ENCODE measurements at regions not wholly inside any gene's neighbourhood (a gene's known extent, or its start where the extent isn't known, plus 50 kb on each side); places are given as distances from the start of the nearest gene placed in this dataset.

GRCh38 chr3:68328049-68328448 lies 604.3 kb downstream of the TAFA4 start:
- TF ChIP-seq CTCF (IDR thresholded peaks at IDR 0.05; ENCODE audit: low read depth, low read length, poor library complexity, severe bottlenecking) (no peak), EZH2phosphoT487 (IDR thresholded peaks at IDR 0.05; ENCODE audit: borderline replicate concordance, low read length) (no peak)
